Esophagus muscularis mucosa (tissue), 3 donors: ENCODE measurements at regions not wholly inside any gene's neighbourhood (a gene's known extent, or its start where the extent isn't known, plus 50 kb on each side); places are given as distances from the start of the nearest gene placed in this dataset.

Source experiments
- POLR2AphosphoS5 ChIP-seq, 2 donors: sonication (generic); formaldehyde crosslinking; IDR thresholded peaks; one replicate each; pipeline ENCODE4 v1.6.1; 2017; ENCODE audit warnings: antibody characterized with exemption in 2 of 2
- TF ChIP-seq, protein P1 (sequence below), 3 experiments: fragments of 200-600 bp in 2 of 3; fragments of 450-650 bp in 1 of 3; sonication (generic) in 2 of 3; IDR thresholded peaks; one replicate each; pipeline ENCODE4 v1.5.1; 2017 to 2019; ENCODE audit warnings: antibody characterized with exemption in 3 of 3, mild to moderate bottlenecking in 2 of 3, moderate library complexity in 1 of 3

DNA sequence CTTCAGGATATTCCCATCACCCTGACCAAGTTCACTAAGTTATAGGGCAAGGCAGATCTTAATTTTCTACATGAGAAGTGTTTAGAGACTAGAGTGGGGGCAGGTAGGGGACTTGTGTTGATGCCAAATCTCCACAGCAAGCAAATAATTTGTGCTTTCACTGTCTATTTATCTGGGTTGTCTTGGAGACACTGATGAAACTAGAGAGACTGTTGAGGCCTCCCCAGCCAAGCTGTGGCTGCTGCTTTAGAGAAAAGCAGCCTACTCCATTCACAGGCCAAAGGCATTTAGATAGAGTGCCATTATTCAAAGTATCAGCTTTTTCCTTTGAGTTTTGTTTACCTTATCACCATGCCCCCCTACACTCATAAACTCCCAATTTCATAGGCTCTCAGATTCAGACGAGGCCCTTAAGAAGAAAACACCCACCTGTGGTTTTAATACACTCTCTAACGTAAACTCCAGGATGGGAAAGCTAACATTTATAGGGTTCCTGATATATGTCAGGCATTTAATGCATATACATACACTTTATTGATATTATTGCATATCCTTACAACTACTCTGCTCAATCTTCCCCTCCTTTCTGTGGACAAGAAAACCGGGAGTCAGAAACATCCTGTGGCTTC is 130.4 kb upstream of the FOXB1 start:
- TF ChIP-seq POLR2AphosphoS5 (IDR thresholded peaks at IDR 0.05), result no peak
- TF ChIP-seq, protein P1, sequence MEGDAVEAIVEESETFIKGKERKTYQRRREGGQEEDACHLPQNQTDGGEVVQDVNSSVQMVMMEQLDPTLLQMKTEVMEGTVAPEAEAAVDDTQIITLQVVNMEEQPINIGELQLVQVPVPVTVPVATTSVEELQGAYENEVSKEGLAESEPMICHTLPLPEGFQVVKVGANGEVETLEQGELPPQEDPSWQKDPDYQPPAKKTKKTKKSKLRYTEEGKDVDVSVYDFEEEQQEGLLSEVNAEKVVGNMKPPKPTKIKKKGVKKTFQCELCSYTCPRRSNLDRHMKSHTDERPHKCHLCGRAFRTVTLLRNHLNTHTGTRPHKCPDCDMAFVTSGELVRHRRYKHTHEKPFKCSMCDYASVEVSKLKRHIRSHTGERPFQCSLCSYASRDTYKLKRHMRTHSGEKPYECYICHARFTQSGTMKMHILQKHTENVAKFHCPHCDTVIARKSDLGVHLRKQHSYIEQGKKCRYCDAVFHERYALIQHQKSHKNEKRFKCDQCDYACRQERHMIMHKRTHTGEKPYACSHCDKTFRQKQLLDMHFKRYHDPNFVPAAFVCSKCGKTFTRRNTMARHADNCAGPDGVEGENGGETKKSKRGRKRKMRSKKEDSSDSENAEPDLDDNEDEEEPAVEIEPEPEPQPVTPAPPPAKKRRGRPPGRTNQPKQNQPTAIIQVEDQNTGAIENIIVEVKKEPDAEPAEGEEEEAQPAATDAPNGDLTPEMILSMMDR (IDR thresholded peaks at IDR 0.05), result no peak
